ENCODE measurements at regions not wholly inside any gene's neighbourhood (a gene's known extent, or its start where the extent isn't known, plus 50 kb on each side); places are given as distances from the start of the nearest gene placed in this dataset.

DNA sequence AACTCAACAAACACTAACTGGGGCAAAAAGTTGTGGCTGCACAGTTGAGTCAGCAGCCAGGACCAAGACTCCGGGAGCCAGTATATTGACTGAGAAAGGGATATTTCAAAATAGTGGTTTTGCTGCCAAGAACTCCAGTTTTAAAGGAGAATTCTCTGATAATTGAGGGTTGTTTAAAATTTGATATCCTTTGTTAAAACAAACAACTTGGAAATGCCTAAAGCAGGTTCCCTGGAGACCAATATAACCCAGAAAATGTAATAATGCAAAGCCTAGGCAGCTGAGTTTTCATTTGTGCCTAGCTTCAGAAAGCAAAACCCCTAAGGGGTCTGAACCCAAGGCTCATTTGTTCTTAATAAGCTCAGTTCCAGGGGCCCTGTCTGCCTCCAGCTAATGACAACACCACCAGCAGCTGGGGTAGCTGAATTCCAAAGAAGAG lies 311.7 kb upstream of the CCDC196 start:
- ATAC-seq (ENCODE audit: low FRiP score): no peak
- TF ChIP-seq, protein P1, sequence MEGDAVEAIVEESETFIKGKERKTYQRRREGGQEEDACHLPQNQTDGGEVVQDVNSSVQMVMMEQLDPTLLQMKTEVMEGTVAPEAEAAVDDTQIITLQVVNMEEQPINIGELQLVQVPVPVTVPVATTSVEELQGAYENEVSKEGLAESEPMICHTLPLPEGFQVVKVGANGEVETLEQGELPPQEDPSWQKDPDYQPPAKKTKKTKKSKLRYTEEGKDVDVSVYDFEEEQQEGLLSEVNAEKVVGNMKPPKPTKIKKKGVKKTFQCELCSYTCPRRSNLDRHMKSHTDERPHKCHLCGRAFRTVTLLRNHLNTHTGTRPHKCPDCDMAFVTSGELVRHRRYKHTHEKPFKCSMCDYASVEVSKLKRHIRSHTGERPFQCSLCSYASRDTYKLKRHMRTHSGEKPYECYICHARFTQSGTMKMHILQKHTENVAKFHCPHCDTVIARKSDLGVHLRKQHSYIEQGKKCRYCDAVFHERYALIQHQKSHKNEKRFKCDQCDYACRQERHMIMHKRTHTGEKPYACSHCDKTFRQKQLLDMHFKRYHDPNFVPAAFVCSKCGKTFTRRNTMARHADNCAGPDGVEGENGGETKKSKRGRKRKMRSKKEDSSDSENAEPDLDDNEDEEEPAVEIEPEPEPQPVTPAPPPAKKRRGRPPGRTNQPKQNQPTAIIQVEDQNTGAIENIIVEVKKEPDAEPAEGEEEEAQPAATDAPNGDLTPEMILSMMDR (IDR thresholded peaks at IDR 0.05): no peak
- no peak for DNase-seq (ENCODE audit: low spot score)

DNA sequence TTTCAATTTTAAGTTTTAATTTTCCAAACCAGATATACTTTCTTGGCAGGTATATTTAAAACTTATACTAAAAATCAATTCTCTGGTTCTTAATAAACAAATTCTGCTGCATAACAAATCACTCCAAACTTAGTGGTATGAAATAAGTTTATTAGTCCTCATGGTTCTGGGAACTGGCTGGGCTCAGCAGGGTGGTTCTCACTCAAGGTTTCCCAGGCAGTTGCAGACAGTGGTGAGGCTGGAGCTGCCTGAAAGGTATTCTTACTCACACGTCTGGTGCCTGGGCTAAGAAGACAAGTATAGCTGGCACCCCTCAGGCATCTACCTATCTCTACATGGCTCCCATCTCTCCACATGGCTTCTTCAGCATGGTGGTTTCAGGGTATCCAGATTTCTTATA lies 308.2 kb upstream of the CCDC196 start:
- TF ChIP-seq, protein P1 (IDR thresholded peaks at IDR 0.05): no peak
- no peak for ATAC-seq (ENCODE audit: low FRiP score)
- DNase-seq (ENCODE audit: low spot score): no peak

DNA sequence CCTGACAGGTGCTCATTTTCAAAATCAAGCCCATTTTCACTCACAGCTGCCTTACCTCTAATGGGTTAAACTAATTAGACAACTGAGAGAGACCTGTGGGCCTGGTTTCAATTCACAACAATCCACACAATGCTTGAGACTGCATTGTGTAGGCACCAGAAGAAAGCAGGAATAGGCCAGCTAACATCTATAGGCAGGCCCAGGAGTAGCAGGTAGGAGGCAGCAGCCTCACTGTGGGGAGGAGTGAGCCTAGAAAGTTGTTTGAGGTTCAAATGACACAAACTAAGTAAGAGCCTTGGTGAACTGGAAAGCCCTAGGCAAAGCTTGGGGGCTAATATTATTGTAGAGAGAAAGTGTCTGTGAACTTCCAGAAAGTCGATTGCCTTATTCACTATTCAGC lies 289.5 kb upstream of the CCDC196 start:
- TF ChIP-seq, protein P1 (IDR thresholded peaks at IDR 0.05): no peak
- DNase-seq (ENCODE audit: low spot score): no peak
- no peak for ATAC-seq (ENCODE audit: low FRiP score)

DNA sequence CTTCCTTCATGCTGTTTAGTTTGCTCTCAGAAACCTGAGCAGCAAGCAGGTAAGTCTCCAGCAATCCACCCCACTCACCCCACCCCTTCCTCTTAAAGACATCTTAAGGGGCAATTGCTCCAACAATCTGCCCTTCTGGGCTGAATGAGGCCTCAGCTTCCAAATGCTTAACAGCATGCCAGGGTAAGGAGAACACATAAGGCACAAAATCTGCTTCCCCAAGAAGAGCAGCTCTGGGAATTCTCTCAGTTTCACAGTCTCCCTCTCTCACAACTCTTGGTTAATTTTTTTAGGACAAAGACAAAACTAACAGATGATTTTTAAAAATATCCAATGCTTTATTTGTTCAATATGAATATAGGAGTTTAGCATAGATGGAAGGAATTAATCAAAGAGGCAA lies 288.9 kb upstream of the CCDC196 start:
- TF ChIP-seq, protein P1 (IDR thresholded peaks at IDR 0.05): no peak
- DNase-seq (ENCODE audit: low spot score) (no peak), ATAC-seq (ENCODE audit: low FRiP score) (no peak)

DNA sequence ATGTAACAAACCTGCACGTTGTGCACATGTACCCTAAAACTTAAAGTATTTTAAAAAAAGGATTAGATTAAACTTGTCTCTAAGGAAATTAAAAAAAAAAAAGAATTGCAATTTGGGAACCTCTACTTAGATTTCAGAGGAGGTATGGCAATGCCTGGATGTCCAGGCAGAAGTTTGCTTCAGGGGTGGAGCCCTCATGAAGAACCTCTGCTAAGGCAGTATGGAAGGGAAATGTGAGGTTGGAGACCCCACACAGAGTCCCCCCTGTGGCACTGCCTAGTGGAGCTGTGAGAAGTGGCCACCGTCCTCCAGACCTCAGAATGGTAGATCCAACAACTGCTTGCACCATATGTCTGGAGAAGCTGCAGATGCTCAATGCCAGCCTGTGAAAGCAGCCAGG lies 279.6 kb upstream of the CCDC196 start:
- DNase-seq (ENCODE audit: low spot score): no peak
- ATAC-seq (ENCODE audit: low FRiP score): no peak
- TF ChIP-seq, protein P1 (IDR thresholded peaks at IDR 0.05): no peak

DNA sequence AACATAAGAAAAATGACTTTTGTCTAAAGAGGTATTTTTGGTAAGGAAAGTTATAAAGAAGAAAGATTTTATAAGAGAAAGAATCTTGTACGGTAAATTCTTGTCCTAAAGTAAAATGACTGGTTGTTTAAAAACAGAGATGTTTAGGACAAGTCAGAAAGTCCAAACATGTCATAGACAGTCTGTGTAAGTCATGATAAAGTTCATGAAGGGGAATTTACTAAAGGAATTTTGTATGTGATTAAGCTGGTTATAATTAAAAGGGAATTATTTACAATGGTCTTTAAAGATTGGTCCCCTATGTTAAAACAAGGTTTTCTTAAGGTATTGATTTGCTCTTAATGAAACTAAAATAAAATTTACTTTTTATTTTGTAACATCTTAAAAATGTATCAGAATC lies 269.4 kb upstream of the CCDC196 start:
- DNase-seq (ENCODE audit: low spot score): no peak
- no peak for ATAC-seq (ENCODE audit: low FRiP score)
- TF ChIP-seq, protein P1 (IDR thresholded peaks at IDR 0.05): no peak

DNA sequence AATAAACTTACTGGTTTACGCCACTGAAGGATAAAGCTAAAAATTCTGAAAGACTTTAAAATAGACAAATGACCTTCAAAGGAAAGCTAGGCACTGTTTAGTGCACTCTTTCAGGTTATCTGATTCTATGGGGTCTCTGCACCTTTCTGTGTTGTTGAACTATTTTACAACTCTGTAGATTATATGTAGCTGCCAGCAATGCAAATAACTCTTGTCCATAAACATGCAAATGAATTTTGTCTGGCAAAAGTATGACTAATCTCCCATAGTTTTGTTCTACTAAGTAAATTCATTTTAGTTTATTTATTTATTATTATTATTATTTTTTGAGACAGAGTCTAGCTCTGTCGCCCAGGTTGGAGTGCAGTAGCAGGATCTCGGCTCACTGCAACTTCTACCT lies 266.3 kb upstream of the CCDC196 start:
- TF ChIP-seq, protein P1 (IDR thresholded peaks at IDR 0.05): no peak
- DNase-seq (ENCODE audit: low spot score) (no peak), ATAC-seq (ENCODE audit: low FRiP score) (no peak)

Data from omental fat pad (tissue), 3 donors.